GM12892 (cell line): ENCODE measurements at regions not wholly inside any gene's neighbourhood (a gene's known extent, or its start where the extent isn't known, plus 50 kb on each side); places are given as distances from the start of the nearest gene placed in this dataset.

ENCODE experiments used
- POLR2A ChIP-seq: IDR thresholded peaks from 2 replicates; pipeline ENCODE4 v1.6.1; 2011; ENCODE audit warnings: low read depth, low read length, control low read depth
- POLR2AphosphoS5 ChIP-seq: IDR thresholded peaks from 2 replicates; pipeline ENCODE4 v1.6.1; 2011; ENCODE audit warnings: low read depth, low read length, control low read depth

- TF ChIP-seq POLR2AphosphoS5 (no peak), POLR2A (no peak)
Measured at GRCh38 chr3:130601442-130601971, 84.5 kb downstream of the COL6A6 start.
